SW 1271 (cell line): ENCODE measurements at regions not wholly inside any gene's neighbourhood (a gene's known extent, or its start where the extent isn't known, plus 50 kb on each side); places are given as distances from the start of the nearest gene placed in this dataset.
"Not testable (repeated sequence)": the region's sequence is repeated elsewhere in the genome, so short reads cannot be mapped to it uniquely, and the experiment has no call there.

Source experiments
- DNase-seq, 2 experiments: peaks; one replicate each; lab custom pipeline; 2025; lab: John Stamatoyannopoulos, UW

DNA sequence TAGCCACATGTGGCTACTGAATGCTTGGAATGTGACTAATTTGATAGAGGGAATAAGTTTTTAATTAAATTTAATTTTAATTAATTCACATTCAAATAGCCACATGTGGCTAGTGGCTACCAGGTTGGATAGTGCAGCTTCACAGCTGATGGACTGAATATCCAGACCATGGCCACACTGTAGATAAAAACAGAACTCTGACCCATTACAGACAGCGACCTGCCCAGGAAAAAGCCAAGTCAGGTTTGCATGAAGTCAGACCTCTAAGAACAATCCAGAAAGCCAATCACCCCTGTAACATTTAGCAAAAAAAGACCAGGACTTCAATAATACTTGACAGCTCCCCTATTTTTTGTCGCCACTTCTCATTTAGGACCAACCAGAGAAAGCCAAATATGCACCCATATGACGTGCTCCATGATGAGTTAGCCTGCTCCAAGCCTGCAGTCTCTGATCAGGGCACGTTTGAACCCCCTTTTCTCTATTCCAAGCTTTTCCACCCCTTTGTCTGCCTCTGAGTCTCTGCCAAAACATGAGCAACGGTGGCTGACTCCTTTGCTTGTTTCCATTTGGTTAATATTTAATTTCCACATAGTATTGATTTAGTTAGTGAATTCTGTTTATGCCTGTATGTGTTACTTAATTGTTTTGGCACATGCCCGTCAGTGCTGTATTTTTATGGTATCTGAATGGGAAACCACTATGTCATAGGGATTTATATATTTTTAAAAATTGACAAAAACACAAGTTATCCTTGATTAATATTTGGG, 636.3 kb downstream of the UTRN start:
- no peak for DNase-seq

DNA sequence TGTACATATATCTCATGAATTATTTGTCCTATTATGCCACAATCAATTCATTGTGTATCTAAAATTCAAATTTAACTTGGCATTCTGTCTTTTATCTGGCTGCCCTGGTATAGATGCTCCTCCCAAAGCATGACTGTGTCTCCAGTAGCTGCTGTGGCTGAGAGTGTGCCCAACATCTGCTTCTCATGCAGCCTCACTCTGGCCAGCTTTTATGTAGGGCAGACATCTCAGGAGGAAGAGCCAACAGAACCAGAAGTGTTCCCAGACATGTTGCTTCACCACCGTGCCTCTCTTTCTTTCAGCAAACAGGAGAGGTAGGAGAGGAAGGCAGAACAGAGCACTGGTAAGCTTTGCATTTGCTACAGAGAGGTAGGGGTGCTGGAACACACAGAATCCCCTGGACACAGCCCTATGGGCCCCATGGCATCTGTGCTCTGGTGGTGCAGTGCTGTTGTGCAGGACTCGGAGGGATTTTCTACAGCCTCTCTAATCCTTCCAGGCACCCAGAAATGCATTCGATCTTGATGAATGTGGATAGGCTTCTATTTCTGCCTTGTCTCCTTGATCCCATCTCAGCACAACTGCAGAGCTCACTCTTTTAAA, 637.1 kb downstream of the UTRN start:
- DNase-seq = no peak

DNA sequence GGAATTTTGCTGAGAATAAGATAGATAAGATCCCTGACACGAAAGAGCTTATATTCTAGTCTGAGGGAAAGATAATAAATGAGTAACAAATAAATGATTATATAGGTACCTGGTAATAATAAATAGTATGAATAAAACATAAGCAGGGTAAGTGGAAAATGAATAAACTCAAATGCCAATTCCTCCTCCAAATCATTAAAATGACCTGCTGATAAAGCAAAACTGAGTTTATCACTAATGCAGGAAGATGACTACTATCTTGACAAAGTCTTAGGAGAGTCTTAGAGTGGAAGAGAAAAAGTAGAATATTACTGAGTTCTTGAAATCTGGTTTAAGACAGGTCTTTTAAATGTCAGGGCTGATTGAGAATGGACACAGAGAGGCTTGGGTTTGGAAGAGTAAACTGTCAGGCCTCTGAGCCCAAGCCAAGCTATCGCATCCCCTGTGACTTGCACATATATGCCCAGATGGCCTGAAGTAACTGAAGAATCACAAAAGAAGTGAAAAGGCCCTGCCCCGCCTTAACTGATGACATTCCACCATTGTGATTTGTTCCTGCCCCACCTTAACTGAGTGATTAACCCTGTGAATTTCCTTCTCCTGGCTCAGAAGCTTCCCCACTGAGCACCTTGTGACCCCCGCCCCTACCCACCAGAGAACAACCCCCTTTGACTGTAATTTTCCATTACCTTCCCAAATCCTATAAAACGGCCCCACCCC, 637.8 kb downstream of the UTRN start:
- not testable (repeated sequence) for DNase-seq

DNA sequence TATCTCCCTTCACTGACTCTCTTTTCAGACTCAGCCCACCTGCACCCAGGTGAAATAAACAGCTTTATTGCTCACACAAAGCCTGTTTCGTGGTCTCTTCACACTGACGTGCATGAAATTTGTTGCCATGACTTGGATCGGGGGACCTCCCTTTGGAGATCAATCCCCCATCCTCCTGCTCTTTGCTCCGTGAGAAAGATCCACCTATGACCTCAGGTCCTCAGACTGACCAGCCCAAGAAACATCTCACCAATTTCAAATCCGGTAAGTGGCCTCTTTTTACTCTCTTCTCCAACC, 638.3 kb downstream of the UTRN start:
- not testable (repeated sequence) for DNase-seq

DNA sequence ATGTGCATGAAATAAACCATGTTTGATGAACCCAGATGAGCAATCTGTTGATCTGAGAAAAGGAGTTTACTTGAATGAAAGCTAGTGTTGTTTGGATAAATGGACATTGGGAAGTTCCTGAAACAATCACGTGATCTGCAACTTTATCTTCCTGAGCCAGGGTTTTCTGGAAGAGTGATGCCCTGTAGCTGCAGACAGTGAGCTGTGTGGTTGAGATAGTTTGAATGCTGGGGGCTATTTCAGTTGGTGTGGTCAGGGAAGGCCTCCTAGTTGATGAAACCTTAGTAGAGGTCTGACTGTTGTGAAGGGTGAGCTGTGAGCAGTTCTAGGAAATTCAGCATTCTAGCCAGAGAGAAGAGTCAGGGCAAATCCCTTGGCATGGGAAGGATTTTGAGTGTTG, 643.7 kb downstream of the UTRN start:
- DNase-seq = no peak

DNA sequence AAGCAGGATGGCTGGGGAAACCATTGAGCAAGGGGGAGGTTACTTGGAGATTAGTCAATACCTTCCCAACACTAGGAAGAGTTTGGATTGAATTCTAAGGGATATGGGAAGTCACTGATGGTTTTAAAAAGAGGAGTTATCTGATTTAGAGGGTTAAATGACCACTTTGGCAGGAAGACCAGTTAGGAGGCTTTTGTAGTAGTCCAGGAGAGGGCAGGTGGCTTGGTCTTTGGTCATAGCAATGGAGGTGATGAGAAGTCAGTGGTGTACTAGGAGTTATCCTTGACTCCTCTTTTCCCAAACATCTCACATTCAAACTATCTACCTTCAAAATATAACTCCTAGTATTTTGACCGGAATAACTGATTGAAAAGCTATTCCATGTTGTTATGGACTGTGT, 644.1 kb downstream of the UTRN start:
- no peak for DNase-seq

DNA sequence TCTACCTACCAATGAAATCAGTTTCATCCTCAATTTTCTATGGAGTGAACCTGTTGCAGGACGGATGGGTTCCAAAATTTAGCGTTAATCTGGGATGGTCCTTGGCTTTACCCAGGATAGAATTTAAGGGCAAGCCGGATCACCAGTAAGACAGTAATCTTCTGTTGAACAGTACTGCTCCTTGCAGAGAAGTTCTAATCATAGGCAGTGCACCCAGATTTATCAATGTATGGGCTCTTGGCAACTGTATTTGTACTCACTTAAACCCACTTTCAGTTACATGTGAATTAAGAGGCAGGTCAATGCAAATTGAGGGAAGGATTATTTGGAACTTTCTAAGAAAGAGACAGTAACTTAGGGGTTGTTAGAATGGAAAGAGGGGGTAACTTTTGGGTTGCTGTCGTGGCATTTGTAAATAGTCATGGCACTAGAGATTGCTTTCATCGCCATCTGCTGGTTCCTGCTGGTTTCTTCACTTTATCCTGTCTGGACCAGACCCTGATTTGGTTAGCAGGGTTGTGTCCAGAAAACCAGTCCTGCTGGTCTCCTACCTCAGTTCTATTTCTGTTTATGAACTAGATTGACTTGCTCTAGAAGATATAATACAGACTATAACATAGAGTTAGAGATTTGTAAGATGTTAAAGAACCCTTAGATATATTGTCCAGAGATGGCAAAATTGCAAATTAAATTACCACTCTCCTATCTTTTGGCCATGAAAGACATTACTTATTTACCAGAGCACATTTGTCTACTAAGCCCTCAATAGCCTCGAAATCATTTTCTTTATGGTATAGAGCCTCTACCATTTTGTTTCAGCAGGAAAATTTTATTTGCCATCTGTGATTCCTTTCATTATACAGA, 646.3 kb downstream of the UTRN start:
- DNase-seq = peak; percentile 13 to 40

DNA sequence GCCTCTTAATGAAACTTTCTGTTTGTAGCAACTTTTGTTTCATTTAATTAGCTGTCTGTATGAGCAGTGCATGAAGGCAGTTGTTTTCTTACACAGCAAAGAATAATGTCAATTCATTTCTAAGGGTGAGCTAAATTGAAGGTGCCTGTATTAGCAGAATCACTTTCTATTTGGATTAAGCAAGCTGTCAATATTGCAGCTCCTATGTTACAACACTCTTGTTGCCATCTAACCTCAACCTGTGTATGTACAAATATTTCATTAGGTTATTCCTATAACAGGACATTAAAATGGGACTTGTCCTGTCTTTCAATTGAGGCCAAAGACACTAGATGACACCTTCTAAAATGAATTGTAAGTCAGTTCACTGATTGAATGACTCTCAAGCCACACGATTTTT, 647.5 kb downstream of the UTRN start:
- DNase-seq = no peak

DNA sequence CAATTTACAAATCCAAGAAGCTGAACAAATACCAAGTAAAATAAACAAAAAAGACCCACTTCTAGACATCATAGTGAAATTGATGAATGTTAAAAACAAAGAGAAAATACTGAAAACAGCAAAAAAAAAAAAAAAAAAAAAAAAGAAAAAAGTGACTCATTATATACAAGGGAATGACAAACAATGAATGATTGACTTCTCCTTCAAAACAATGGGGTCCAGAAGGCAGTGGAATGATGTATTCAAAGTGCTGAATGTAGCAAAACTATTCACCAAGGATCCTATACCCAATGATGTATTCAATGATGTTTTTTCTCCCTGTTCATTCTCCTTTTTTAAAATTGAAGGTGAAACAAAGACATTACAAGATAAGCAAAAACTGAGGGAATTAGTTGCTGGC, 650.0 kb downstream of the UTRN start:
- DNase-seq = no peak

DNA sequence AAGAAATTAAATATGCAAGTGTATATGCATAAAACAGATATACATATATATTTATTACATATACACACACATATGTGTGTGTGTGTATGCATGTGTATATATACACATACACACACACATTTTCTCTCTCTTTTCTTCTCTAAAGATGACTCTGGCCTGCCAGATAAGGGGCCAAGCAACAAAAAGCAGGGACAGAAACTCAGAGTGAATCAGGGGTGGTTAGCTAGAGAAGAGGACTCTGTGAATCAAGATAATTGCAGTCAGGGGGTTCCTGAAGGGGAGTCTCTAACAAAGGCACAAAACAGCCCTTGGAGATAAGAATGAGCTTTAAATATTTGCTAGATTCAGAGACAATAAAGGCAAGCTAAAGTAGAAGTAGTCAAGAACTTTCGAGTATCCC, 650.5 kb downstream of the UTRN start:
- no peak for DNase-seq

DNA sequence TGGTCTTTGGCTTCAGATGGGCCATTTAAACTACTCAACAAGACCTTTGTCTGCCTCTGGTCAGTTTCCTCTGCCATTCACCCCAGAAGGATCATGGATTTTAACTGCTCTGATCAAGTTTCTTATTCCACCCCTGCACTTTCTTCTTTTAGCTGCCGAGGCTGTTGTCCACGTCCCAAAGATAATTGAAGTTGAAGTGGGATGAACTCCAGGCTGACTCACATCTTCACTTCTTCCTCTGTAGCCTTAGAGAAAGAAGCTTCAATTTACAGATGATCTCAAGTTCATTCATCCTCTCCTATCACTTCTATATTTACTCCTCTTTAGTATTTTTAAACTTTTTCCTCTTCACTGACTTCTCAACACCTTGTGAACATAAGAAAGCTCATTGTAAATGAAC, 651.6 kb downstream of the UTRN start:
- DNase-seq = no peak

DNA sequence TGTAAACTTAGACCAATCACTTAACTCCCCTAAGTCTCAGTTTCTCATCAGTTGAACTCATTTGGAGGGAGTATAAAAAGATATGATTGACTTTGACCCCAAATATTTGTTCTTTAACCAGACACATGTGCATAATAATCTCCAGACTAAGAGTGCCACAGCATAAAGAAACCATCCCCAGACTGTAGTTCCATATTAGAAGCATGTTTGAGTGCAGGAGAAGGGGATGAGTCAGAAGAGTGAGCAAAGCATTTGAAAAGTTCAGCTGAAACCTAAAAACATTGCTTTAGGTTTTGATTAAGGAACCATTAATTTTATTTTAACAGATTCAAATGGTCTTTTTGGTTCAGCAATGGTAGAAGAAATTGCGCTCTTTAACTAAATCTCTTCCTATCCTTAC, 654.8 kb downstream of the UTRN start:
- no peak for DNase-seq

DNA sequence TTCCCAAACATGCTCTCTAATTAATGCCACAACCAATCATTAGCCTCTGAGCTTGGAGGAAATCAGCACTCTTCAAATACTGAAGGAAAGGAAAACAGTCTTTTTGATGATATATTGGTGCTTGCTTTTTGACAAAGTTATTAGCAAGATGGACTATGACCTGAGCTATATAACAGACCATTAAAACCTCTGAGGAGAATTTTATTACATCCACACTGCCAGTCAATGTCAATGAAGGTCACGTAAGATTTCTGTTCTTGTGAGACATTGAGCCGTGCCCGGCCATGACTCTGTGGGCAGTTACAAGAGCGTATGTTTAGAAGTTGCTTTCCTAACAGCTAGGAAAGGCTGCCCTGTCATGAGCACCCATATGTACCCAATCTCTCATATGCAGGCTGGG, 659.0 kb downstream of the UTRN start:
- no peak for DNase-seq

DNA sequence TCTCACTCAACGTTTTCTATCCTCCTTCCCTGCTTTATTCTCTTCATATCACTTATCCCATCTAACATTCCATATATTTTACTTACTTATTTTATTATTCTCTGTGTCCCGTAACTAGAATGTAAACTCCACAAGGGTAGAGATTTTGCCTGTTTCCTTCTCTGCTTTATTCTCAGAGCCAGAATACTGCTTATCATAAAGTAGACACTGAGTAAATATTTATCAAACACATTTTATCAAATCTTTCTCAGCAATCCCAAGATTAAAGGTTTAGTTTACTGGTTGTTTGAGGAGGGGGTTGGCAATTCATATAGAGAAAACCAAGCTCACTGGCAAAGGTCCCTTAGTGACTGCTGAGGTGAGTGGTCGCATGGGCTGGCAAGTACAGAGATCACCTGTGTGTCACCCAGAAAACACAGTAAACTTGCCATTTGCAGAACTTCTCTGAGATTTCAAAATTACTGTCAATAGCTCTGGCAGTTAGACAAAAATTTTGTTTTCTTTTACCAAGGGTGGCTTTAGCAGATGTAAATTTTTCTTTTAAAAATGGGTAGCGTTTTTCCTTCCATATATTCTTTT, 662.4 kb downstream of the UTRN start:
- DNase-seq = no peak

DNA sequence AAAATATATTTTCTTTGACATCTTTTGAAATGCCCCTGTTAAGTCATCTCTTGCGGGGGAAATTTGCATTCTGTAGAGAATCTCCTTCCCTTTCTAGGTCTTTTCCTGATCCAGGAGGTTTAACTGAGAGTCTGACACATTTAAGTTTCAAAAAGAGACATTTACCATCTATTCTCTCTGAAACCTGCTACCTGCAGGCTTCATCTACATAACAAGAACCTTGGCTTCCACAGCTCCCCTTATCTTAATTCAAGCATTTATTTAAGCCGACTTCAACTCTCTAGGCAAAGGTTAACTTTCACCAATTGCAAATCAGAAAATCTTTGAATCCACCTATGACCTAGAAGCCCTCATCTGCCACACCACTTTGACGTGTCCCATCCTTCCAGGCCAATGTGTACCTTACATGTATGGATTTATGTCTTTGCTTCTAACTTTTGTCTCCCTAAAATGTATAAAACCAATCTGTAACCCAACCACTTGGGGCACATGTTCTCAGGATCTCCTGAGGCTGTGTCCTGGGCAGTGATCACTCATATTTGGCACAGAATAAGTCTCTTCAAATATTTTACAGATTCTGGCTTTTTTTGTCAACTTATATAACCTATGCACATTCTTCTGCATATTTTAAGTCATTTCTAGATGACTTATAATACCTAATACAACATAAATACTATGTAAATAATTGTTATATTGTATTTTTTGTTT, 666.7 kb downstream of the UTRN start:
- no peak for DNase-seq

DNA sequence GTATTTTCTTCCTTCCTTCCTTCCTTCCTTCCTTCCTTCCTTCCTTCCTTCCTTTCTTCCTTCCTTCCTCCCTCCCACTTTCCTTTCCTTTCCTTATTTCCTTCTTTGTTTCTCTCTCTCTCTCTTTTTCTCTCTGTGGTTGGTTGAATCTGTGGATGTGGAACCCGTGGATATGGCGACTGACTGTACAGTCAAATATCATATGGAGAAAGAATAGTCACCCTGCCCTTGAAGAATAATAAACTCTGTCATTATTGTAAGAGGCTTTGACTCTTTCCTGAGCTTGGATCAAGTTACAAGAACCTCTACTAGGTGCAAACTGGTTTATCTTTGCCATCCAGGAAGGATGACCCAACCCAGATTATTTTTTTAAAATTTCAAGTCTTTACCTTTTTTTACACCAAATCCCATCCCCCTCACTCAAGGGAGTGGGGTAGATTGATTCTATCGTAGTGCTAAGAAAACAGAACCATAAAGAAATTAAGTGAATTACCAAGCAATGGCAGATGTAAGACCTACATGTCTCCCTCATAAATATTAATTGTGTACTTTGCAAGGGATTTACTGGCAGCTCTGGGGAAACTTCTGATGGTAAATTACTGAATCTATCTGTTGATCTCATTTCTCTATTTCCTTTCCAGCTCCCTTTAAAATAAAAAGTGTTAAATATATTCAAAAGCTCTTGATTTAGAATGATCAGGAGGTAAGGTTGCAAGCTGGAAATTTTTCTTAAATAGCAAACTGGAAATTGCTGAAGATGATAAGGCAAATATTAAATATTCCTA, 667.5 kb downstream of the UTRN start:
- DNase-seq = no peak

DNA sequence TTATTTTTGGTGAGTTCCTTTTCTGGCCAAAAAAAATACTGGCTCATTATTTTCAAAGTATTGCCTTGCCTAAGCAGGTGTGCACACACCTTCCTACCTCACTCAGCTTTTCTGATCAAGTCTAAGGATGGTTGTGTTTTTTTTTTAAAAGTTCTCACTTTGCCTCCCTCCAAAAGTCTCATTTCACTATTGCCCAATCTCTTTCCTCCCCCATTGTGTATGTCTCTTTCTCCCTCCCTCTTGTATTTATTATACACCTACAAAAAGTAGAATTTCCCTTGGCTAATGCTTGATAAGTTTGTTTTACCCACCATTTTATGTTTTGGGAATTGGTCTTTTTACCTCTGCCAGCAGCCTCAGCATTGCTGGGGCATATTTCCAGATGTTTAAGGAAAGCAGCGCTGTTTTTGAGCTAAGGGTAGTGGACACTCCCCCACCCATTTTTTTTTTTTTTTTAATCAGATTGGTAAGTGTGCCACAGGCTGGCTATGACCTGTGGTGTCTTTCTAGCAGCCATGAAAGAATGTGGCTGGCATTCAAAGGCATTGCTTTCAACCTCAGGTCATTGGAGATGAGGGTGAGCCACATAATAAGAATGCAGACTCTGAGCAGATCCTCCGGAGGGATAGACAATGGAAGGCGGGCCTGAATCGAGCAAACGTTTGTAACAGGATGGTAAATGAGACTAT, 668.6 kb downstream of the UTRN start:
- peak; percentile 10 to 43 for DNase-seq

DNA sequence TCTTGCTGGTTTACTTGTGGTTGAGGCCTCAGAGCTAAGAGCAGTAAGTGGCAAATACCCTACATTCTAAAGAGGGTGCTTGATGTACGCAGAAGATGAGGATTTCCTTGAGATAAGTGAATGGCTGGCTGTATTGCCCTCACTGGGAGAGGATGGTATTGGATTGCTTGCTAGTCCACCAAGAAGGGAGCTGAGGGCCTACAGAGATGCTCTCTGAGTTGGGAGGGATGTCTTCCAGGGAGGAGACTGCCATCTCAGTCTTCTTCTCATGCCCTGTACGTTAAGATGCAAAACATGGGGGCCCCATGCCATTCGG, 669.1 kb downstream of the UTRN start:
- no peak for DNase-seq

DNA sequence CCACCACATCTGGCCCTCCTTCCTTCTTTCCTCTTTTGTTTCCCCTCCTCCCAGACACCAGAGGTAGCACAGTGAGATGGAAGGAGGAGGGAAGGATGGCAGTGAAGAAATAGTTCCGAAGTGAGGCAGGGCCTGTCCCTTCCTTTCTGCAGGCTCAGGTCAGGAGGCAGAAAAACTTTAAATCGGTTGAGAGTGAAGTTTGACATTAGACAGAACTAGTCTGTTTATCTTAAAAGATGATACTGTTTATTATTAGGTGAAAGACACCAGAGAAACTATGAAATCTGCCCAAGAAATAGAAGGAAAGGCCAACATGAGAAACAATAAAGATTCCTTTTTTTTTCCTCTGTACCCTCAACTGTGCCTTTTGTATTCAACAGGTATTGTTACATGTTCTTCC, 670.3 kb downstream of the UTRN start:
- no peak for DNase-seq

DNA sequence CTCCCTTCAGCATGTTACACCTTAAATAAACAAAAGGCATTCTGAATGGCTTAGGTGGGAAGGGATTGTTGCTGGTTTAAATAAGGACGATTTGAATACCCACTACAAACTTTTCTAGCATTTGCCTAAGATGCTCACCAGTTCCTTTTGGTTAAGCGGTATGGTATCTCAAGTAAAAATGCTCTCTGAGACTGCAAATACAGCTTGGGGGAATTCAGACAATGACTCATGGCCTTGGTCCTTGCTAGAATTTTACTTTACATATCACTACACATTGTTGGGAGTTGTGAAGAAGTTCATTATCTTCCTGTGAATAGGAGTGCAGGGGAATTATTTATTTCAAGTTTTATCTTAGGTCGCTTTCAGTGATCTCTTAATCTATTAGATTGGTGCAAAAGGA, 670.7 kb downstream of the UTRN start:
- DNase-seq = no peak
